ENCODE measurements at regions not wholly inside any gene's neighbourhood (a gene's known extent, or its start where the extent isn't known, plus 50 kb on each side); places are given as distances from the start of the nearest gene placed in this dataset.
A peak's percentile ranks its signal among the peaks of the same experiment; 100 is the strongest.

GRCh38 chr20:50277064-50277415 is 86.4 kb downstream of the CEBPB start:
- intact Hi-C loops (cut with DNase I) = no loop called here
- DNase-seq = no peak
- Histone ChIP-seq H3K27me3 (no peaks in the 10 kb centered on the region), H3K4me1 (peaks cover 0 to 8% (median 5%) of the 10 kb centered on the region in 3 donors), H3K36me3 (no peaks in the 10 kb centered on the region), H3K27ac (no peak overlapping the region), H3K4me3 (no peak overlapping the region), H3K9me3 (no peaks in the 10 kb centered on the region)
- ATAC-seq = no peak
- no peak for TF ChIP-seq CTCF (IDR thresholded peaks at IDR 0.05)
- WGBS, 2 donors = 89 to 91% methylated on average over 5 of the region's 5 CpGs
- FAIRE-seq = no peak

- Histone ChIP-seq H3K27ac (no peak overlapping the region), H3K27me3 (no peaks in the 10 kb centered on the region), H3K4me1 (peaks cover 0 to 8% (median 5%) of the 10 kb centered on the region in 3 donors), H3K9me3 (no peaks in the 10 kb centered on the region), H3K4me3 (no peak overlapping the region), H3K36me3 (no peaks in the 10 kb centered on the region)
- 86 to 88% methylated on average over 15 to 16 of the region's 16 CpGs for WGBS, 2 donors
- intact Hi-C loops (cut with DNase I) = no loop called here
- DNase-seq (peak in 1 of 6 donors; percentile 51), FAIRE-seq (no peak), ATAC-seq (no peak)
- no peak for TF ChIP-seq CTCF (IDR thresholded peaks at IDR 0.05)
These were observed 87.1 kb downstream of the CEBPB start for GRCh38 chr20:50277460-50278376.

GRCh38 chr20:50278377-50278683 is 87.7 kb downstream of the CEBPB start:
- Histone ChIP-seq H3K27me3 (no peaks in the 10 kb centered on the region), H3K4me1 (peaks cover 0 to 8% (median 5%) of the 10 kb centered on the region in 3 donors), H3K36me3 (no peaks in the 10 kb centered on the region), H3K4me3 (no peak overlapping the region), H3K27ac (peak overlapping the region in 2 of 4 donors; percentile 55 to 58), H3K9me3 (no peaks in the 10 kb centered on the region)
- ATAC-seq (peak in 2 of 4 donors; percentile 4 to 10), DNase-seq (no peak), FAIRE-seq (no peak)
- intact Hi-C loops (cut with DNase I) = no loop called here
- WGBS, 2 donors = 81 to 86% methylated on average over 5 of the region's 5 CpGs
- no peak for TF ChIP-seq CTCF (IDR thresholded peaks at IDR 0.05)

GRCh38 chr20:50278684-50279531 is 88.3 kb downstream of the CEBPB start:
- Histone ChIP-seq H3K4me3 (no peak overlapping the region), H3K27ac (peak overlapping the region in 3 of 4 donors; percentile 28 to 58 (median 55)), H3K27me3 (no peaks in the 10 kb centered on the region), H3K4me1 (peaks cover 0 to 8% (median 8%) of the 10 kb centered on the region in 3 donors), H3K9me3 (no peaks in the 10 kb centered on the region), H3K36me3 (no peaks in the 10 kb centered on the region)
- ATAC-seq (peak; percentile 67 to 87 (median 82)), DNase-seq (peak; percentile 74 to 89 (median 81)), FAIRE-seq (no peak)
- WGBS, 2 donors = 36 to 40% methylated on average over 17 of the region's 17 CpGs
- intact Hi-C loops (cut with DNase I) = no loop called here
- peak in 2 of 4 donors; percentile 7 to 34 for TF ChIP-seq CTCF (IDR thresholded peaks at IDR 0.05)

Measured in pancreas (tissue), 10 donors.